MV-4-11 (cell line): ENCODE measurements at regions not wholly inside any gene's neighbourhood (a gene's known extent, or its start where the extent isn't known, plus 50 kb on each side); places are given as distances from the start of the nearest gene placed in this dataset.

ENCODE experiments used
- DNase-seq: peaks from one replicate; lab custom pipeline; 2025; lab: John Stamatoyannopoulos, UW

- no peak for DNase-seq
Measured at GRCh38 chr3:124605781-124606579, 124.3 kb upstream of the UMPS start.

DNA sequence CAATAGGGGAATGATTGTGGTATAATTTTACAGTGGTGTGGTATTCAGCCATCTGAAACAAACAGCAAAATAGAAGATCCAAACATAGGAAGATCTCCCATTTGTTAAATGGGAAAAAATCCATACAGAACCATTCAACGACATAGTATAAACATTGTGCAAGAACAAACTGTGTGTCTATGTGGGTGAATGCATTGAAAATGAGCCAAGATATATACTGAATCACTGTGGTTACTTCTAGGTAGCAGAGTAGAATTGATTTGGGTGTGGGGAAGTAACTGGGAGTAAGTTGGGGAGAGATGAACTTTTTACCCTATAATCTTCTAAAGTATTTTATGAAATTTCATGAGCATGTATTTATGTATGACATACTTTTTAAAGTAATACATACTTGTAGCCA is 123.1 kb upstream of the UMPS start:
- no peak for DNase-seq

- DNase-seq, result no peak
Measured at GRCh38 chr3:124609402-124609801, 120.8 kb upstream of the UMPS start.

- DNase-seq, result no peak
Measured at GRCh38 chr3:124610130-124610529, 120.1 kb upstream of the UMPS start.

- no peak for DNase-seq
Measured at GRCh38 chr3:124611520-124611919, 118.7 kb upstream of the UMPS start.

- peak; percentile 16 for DNase-seq
Measured at GRCh38 chr3:124615896-124616543, 114.2 kb upstream of the UMPS start.

- no peak for DNase-seq
Measured at GRCh38 chr3:124617177-124617576, 113.1 kb upstream of the UMPS start.

- no peak for DNase-seq
Measured at GRCh38 chr3:124619887-124620599, 110.2 kb upstream of the UMPS start.

DNA sequence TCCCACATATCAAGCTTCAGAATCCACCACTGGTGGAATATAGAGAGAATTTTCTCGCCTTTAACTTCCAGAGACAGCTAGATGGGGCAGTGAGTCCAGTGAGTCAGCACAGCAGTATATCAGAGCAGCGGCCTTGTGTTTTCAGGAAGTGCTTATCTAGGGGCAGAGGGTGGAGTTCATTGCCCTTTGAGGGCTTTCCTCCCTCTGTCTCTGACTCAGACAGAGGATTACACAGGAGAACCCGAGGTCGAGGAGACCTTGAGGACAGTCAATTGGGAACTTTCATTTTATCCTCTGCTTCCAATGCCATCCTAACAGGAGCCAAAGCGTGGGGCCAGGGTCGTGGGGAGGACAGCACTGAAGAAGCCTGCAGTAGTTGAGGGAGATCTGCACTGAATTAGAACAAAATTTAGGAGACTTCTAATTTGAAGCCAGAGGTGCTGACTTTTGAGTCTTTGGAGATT is 109.6 kb upstream of the UMPS start:
- peak; percentile 90 for DNase-seq

DNA sequence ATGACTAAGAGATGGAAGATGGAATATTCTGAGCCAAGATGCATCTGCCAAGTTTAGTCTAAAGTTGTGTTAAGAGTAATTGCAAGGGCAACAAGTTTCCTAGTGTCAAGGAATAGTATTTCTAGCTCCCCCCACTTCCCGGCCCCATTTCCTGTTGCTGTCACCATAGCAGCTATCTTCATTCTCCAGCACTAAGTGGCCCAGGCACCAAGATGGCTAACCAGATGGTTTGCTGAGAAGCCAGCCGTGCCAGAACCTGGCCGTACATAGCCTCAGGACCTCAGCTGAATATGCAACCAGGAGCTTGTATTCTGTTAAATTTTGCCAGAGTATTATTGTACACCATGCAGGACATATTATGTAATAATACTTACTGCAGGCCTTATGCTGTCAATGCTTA is 108.8 kb upstream of the UMPS start:
- DNase-seq, result no peak

DNA sequence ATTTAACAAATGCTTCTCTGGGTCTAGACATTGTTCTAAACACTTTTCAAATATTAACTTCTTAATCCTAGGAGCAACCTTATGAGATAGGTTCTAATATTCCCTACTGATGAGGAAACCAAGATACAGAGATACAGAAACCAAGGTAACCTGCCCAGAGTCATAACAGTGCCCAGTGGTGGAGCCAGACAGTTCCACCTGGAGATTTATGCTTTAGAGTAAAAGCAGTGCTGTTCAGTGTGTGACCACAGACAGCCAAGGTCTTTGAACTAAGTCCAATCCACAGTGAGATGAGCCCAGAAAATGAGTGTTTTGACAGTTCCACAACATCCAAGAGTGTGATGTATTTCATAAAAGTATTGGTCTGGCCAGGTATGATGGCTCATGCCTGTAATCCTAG is 105.2 kb upstream of the UMPS start:
- DNase-seq, result no peak

GRCh38 chr3:124627501-124627908 is 102.7 kb upstream of the UMPS start:
- DNase-seq, result no peak

DNA sequence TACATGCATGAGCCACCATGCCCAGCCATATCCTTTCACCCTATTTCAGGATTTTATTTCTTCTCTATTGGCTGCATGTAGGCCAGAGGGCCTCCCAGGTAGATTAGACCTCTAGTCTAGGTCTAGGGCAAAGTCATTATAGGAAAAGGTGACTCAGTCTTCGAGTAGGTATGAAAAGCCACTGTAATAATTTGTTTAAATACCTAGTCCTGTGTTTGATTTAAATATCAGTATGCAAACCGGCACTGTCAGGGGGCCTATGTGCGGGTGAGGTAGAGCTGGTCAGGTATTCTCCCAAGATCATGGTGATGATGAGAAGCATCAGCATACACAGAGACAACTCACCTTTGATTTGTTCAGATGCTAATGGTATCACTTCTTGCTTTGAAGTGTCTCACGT is 101.4 kb upstream of the UMPS start:
- no peak for DNase-seq

GRCh38 chr3:124629497-124629896 is 100.8 kb upstream of the UMPS start:
- no peak for DNase-seq

GRCh38 chr3:124630960-124631359 is 99.3 kb upstream of the UMPS start:
- DNase-seq, result no peak

- no peak for DNase-seq
Measured at GRCh38 chr3:124631727-124632126, 98.5 kb upstream of the UMPS start.

DNA sequence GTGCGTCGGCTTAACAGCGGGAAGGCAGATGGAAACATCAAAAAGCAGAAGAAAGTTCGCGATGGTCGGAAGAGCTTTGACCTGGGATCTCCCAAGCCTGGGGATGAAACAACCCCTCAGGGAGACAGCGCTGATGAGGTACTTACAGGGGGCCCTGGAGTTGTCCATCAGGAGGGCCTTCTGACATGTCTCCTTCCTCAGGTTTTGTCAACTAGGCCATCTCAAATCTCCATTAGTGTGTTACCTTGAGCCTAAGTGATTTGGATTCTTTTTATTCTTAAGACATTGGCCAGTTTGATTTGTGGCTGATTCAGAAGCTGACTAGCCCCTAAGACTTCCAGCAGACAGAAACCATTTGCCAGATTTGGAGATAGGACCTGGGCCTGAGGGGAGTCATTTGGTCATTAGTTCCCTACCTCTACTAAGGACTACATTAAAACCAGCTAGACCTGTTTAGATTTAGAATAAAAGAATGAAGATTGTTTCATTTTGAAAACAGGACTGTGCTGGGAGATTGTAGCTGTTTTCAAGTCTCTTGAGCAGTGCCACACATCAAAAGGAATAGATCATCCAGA is 97.6 kb upstream of the UMPS start:
- no peak for DNase-seq

DNA sequence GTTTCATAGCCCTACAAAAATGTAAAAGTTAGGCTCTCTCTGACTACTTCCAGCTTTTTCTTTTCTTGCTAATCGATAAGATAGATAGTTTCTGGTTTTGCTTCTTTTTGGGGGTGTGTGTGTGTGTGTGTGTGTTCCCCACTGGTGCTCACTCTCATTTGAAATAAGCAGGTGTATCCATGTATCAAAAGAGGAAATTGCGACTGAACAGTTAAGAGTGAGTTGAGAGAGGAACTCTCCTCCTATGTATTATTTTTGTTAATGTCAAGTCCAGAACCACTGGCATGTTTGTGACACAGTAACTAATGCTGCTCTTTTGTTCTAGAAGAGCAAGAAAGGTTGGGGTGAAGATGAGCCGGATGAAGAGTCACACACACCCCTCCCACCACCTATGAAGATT is 96.7 kb upstream of the UMPS start:
- peak; percentile 4 for DNase-seq

- no peak for DNase-seq
Measured at GRCh38 chr3:124634210-124635168, 95.8 kb upstream of the UMPS start.

GRCh38 chr3:124635169-124635539 is 95.1 kb upstream of the UMPS start:
- no peak for DNase-seq

DNA sequence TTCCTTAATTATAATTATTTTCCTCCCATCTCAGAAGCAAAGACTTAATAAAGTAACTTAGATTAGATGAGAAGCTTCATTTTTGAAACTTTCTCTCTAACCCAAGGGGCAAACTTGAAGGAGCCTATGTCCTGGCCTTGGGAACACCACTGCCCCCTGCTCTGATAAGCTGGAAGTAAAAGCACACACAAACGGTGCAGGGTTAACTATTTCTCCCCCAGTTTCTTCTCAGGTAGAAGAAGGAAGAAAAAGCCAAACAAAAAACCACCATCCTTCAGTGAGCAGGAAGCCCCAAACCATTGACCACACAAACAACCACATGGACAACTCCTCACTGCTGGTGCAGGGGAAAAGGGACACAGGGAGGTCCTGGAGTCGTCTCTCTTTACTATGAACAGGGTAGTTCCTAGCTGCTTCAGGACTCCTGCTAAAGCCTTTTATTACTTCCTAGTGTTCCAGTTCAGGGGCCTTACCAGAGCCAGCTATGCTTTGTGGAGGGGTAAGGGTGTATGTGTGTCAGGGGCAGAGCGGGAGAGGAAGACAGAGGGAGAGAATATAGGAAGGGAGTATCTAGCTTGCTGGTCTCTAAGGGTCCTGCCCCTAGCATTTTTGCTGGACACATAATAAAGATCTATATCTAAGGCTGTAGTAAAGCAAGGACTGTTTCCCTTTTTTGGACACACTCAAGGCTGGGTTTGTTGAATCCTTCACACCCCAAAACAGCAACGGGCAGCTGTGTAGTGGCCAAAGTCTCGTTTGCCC is 94.0 kb upstream of the UMPS start:
- DNase-seq, result peak; percentile 46
